GM21526 (cell line): ENCODE measurements at regions not wholly inside any gene's neighbourhood (a gene's known extent, or its start where the extent isn't known, plus 50 kb on each side); places are given as distances from the start of the nearest gene placed in this dataset.

Source experiments
- ATAC-seq: cut with Tn5 transposase; IDR thresholded peaks from one replicate; pipeline ENCODE4 v1.9.1; 2021; ENCODE audit warnings: moderate library complexity; ENCODE audit not compliant: unreplicated experiment, low FRiP score

- ATAC-seq = no peak
Observed at GRCh38 chr12:98410356-98410755, 105.0 kb upstream of the TMPO start.

- ATAC-seq = no peak
Observed at GRCh38 chr12:98416845-98417244, 98.5 kb upstream of the TMPO start.

- ATAC-seq = no peak
Observed at GRCh38 chr12:98417266-98417665, 98.1 kb upstream of the TMPO start.

- ATAC-seq = no peak
Observed at GRCh38 chr12:98418357-98419075, 96.9 kb upstream of the TMPO start.

GRCh38 chr12:98419081-98419794 is 96.2 kb upstream of the TMPO start:
- ATAC-seq = no peak

- no peak for ATAC-seq
Observed at GRCh38 chr12:98419795-98420404, 95.5 kb upstream of the TMPO start.

- ATAC-seq = no peak
Observed at GRCh38 chr12:98420461-98420860, 94.9 kb upstream of the TMPO start.

- no peak for ATAC-seq
Observed at GRCh38 chr12:98421316-98421715, 94.1 kb upstream of the TMPO start.

GRCh38 chr12:98422359-98422758 is 93.0 kb upstream of the TMPO start:
- ATAC-seq = no peak

- no peak for ATAC-seq
Observed at GRCh38 chr12:98422812-98423211, 92.6 kb upstream of the TMPO start.

GRCh38 chr12:98423963-98424362 is 91.4 kb upstream of the TMPO start:
- no peak for ATAC-seq

- peak; percentile 92 for ATAC-seq
Observed at GRCh38 chr12:98424726-98425401, 90.5 kb upstream of the TMPO start.

- ATAC-seq = no peak
Observed at GRCh38 chr12:98425859-98426258, 89.5 kb upstream of the TMPO start.

GRCh38 chr12:98431089-98431488 is 84.3 kb upstream of the TMPO start:
- ATAC-seq = no peak

- ATAC-seq = no peak
Observed at GRCh38 chr12:98437166-98437565, 78.2 kb upstream of the TMPO start.

GRCh38 chr12:98437806-98438595 is 77.4 kb upstream of the TMPO start:
- ATAC-seq = no peak

GRCh38 chr12:98438656-98439230 is 76.6 kb upstream of the TMPO start:
- ATAC-seq = no peak

GRCh38 chr12:98439471-98439951 is 75.9 kb upstream of the TMPO start:
- ATAC-seq = no peak

GRCh38 chr12:98439981-98440581 is 75.3 kb upstream of the TMPO start:
- no peak for ATAC-seq

GRCh38 chr12:98446060-98446459 is 69.3 kb upstream of the TMPO start:
- no peak for ATAC-seq
